Middle frontal gyrus (tissue), 1 donor: ENCODE measurements at regions not wholly inside any gene's neighbourhood (a gene's known extent, or its start where the extent isn't known, plus 50 kb on each side); places are given as distances from the start of the nearest gene placed in this dataset.
"Not testable (repeated sequence)": the region's sequence is repeated elsewhere in the genome, so short reads cannot be mapped to it uniquely, and the experiment has no call there.

ENCODE experiments used
- DNase-seq: peaks from one replicate; pipeline ENCODE4 v3.0.0-alpha.2; 2015; ENCODE audit warnings: low spot score; ENCODE audit errors: extremely low spot score

DNA sequence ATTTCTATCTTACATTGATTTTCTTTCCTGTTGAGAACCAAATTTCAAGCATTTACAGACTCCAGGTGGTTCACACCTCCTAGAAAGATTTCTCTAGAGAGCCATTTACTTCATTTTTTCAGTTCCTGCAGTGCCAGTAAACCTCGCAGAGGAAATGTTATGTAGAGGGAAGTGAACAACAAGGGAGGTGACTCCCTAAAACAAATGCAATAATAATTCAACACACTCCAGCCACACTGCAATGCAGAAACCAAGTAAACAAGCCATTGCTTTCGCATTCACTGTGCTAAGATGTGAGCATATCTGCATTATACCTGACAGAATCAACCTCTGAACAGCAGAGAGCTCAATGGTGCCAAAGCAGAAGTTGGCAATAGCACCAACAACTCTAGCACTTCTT, 215.1 kb downstream of the RBM26 start:
- DNase-seq = no peak

DNA sequence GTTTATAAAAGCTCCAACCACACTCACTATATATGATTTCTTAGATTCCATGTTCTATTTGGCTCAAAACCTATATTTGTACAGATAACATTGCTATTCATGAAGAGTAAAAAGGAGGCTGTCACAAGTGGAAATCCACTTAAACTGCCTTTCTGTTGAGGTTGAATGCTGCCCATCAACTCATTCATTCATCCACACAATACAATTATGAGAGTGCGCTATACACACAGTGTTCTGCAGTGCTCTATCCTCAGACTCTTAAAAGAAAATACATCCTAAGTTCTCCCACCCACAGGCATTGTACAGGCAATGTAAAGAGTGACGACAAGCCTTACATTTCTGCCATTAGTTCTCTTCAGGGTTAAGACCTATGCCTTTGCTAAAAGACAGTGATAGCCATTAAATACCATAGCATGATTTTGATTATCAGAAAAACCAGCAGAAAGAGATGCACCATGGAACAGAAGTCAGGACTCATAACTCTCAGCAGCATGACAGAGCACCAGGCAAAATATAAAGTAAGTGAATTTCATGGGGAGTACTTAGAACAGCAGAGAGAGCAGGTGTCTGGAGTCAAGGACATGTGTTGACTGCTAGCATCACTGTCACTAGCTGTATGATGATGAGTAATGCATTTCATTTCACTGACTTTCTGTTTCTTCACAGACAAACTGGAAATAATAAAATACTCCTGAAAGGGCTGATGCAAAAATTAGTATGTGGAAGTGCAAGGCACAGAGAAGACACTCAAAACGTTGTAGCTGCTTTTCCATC, 218.0 kb downstream of the RBM26 start:
- DNase-seq = no peak

DNA sequence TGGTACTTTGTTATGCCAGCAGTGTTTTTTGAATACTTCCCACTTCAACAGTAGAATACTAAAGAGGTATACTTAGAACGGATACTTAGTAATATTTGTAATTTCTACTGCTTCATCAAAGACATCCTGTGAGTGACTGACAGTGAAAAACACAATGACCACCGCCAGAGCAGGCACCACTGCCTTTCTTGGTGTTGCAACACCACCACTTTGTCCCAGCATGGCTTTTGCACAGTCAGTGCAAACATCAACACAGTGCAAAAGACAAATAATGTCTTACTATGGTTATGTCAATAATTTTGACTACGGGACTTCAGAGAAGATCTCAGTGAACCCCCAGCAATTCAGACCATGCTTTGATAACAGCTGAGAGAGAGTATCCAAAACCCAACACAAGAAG, 220.5 kb downstream of the RBM26 start:
- no peak for DNase-seq

DNA sequence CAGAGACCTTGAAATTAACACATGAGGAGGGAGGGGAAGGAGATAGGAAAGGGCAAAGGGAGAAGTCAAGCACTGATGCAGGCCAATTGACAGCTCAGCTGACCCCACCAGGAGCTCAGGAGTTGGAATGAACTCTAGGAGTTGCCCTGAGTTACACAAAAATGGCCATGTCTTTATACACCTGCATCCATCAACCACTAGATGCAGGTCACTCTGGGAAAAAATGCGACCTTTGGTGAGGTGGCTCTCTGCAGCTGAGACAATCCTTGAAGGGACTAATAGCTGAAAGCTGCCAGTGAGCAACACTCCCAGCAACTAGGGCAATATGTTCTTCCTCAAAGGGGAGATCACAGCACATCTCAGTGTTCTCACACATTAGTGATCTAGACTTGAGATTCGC, 222.8 kb downstream of the RBM26 start:
- no peak for DNase-seq

DNA sequence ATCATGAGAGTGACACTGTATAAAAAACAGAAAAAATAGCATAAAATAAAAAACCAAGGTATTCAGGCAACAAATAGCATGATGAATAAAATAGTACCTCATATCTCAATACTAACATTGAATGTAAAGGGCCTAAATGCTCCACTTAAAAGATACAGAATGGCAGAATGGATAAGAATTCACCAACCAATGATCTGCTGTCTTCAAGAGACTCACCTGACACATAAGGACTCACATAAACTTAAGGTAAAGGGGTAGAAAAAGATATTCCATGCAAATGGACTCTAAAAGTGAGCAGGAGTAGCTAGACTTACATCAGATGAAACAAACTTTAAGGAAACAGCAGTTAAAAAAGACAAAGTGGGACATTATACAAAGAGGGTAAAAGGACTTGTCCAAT, 232.4 kb downstream of the RBM26 start:
- not testable (repeated sequence) for DNase-seq

DNA sequence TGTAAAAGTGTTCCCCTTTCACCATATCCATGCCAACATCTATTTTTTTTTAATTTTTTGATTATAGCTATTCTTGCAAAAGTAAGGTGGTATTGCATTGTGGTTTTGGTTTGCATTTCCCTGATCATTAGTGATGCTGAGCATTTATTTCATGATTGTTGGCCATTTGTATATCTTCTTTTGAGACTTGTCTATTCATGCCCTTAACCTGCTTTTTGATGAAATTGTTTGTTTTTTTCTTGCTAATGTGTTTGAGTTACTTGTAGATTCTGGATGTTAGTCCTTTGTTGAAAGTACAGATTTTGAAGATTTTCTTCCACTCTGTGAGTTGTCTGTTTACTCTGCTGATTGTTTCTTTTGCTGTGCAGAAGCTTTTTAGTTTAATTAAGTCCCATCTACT, 233.1 kb downstream of the RBM26 start:
- not testable (repeated sequence) for DNase-seq

DNA sequence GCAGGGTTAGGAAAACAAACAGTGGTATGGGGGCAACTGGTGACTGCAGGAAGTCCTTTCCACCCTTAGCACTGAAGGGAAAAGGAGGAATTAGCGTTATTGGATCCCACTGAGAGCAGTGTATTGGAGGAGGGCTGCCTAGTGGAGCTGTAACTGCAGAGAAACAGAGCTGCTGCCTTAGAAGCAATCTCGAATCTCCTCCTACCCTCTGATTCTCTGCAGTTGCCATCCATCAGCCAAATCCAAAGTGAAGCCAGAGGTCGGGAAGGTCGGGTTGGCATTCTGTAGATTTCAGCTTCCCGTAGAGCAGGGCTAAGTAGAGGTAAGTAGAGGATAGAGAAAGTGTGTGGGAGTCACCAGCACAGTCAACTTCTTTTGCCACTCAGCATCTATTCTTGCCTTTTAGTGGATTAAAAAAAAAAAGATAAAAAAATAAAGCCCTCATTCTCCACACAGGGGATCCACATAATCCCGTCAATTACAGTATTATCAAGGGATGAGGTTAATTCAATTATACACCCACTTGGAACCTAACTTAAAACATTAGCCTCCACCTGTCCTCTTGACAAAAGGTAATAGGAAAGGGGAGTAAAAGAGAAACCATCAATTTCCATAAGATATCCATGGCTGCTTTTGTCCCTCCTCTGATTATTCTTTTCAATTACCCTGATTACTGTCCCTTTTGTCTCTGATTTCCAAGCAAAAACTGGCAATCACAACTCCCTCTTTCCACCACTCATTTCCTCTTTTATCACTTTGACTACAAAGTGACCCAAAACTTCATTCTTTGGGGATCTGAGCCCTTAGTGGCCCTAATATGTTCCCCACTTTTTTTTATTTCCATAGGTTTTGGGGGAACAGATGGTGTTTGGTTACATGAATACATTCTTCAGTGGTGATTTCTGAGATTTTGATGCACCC, 234.7 kb downstream of the RBM26 start:
- DNase-seq = no peak

DNA sequence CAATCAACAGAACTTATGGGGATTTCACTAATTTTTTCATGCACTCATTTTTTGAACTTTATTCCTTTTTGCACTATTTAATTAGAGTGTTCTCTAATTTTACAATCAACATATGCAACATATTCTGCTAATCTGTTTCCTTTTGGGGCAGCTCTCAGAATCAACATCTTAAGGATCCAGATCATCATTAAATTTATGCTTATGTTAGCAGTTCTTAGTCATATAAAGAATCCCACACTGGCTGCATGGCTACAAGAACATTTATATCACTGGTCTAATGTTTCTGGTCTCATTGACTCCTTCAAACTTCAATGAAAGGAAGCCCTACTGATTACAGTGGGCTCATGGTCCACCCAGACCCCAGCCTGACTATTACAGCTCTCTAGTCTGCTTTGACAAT, 245.2 kb downstream of the RBM26 start:
- no peak for DNase-seq

DNA sequence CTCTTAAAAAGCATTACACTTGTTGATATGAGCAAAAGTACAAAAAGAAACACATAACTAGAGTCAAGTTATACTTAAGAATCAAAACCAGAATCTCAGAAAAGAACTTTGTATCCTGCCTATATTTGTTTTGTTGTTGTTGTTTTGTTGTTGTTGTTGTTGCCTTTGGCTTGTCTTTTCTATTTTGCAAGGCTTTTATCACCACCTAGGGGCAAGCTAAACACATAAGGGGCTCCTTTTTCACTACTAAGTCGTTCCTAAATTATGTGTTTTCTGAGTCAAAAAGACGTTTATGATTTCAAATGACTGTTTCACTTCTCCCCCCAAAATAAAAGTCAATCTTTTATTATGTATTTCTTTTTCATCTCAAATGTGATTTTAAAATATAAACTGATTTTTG, 250.2 kb downstream of the RBM26 start:
- DNase-seq = no peak

DNA sequence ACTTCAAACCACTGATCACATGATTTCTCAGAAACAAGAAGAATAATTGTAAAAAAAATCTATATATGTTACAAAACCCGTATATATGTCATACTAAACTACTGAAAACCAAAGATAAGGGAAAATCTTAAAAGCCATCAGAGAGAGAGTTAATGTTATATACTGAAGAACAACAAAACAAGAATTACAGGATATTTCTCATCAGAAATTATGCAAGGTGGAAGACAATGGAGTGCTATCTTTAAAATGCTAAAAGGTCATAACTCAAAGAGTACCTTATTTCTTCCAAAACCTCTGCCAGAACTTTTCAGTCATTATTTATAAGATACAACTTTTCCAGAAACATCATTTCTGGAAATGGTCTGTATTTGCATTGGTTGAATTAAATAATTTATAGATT, 256.8 kb downstream of the RBM26 start:
- DNase-seq = no peak

DNA sequence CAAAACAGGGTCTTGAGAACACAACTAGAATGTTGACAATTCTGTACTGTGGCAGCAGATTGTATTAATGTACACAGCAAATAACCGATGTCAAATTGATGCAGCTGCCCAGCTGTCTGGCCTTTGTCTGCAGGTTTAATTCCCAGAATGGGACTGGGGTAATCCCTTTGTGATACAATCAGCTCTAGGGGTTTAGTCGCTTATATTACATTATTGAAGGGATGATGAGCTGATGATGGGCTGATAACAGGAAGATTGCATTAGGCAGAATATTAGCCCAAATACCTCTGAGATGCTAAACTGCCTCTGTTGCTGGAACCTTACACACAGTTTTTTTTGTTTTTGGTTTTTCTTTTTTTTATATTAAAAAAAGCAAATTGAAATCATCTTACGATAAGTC, 265.0 kb downstream of the RBM26 start:
- no peak for DNase-seq

DNA sequence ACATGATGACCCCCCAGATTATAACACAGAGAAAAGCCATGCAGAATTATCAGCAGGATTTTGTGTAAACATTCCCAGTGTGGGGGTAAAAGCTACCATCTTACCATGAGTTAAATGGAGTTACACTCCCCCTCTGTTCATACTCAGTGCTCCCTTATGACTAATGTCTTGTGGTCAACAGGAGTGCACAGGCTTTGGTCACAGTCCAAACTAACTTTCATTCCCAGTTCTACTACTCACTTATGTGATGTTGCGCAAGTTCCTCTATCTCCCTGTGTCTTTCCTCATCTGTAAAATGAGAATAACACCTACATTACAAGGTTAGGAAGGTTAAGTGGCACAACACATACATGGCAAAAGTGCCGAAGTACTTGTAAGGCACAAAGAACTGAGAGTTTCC, 277.9 kb downstream of the RBM26 start:
- DNase-seq = no peak

DNA sequence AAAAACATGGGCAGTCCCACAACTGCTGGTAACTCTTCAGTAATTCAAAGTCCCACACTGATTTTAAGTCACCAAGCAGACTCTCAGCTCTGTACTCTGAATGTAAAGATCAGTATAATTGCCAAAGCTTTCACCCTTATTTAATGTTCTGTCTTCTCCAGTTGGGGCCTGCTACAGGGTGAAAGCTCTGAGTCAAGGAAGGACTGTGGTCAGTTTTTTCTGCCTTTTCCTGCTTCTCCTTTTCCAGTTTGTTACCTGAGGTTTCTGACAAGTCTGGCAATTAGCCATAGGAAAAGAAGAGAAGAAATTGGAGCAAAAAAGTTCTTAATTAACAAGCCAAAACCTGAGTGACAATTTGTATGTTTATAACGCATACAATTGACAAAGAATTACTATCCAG, 279.3 kb downstream of the RBM26 start:
- DNase-seq = no peak

DNA sequence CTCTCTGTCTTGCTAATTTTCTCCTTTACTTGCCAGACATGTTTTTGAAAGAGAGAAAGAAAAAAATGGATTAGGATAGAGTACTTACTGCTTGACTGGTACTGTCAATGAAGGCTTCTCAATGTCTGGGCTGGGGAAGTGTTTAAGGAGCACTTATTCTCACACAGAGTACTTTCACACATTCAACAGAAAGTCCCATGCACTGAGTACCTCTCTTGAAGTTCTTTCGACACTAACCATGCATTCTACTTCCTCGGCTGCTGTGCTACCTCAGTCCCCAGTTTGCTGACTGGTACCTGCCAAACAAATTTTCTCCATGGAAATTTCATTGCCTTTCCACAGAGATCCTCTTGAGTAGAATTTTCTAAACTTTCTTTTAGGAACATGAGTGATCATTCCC, 281.9 kb downstream of the RBM26 start:
- no peak for DNase-seq

DNA sequence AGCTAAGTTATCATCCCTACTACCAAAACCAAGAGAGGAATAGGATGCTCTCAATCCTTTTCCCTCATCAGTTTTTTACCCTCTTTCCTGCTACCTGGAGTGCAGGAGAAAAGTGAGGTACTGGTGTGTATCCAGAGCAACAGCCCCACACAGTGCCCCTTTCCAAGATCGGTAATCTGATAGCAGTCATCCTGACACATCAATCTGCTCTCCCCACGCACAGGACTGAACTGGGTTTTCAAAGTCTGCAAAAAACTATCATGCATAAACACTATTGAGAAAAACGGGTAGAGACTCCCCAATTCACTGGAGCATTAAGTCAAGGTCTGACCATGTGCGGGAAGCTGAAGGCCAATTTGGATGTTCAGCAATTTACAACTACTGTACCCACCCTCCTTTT, 284.8 kb downstream of the RBM26 start:
- no peak for DNase-seq

DNA sequence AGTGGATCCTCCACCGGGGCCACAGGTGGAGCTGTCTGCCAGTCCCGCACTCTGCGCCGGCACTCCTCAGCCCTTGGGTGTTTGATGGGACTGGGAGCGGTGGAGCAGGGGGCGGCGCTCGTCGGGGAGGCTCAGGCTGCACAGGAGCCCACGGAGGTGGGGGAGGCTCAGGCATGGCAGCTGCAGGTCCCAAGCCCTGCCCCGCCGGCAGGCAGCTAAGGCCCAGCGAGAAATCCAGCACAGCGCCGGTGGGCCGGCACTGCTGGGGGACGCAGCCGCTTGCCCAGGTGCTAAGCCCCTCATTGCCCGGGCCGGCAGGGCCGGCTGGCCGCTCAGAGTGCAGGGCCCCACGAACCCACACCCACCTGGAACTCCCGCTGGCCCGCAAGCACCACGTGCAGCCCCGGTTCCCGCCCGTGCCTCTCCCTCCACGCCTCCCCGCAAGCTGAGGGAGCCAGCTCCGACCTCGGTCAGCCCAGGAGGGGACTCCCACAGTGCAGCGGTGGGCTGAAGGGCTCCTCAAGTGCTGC, 286.4 kb downstream of the RBM26 start:
- no peak for DNase-seq

DNA sequence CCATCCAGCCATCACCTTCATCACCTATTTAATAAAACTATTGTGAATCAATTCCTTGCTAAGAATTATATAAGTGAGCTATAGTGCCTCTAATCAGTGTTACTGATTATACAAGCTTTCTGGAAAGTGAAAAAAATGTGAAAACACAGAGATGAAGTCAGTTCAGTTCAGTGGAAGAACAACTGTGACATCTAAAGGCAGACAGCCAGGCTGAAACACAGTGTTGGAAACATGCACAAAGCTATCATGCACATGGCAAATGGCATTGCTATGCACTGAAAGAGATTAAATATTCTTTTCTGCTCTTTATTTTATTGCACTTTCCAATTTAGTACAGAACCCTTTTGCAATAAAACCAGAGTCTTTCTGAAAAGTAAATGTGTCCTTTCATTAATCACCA, 294.0 kb downstream of the RBM26 start:
- DNase-seq = no peak

DNA sequence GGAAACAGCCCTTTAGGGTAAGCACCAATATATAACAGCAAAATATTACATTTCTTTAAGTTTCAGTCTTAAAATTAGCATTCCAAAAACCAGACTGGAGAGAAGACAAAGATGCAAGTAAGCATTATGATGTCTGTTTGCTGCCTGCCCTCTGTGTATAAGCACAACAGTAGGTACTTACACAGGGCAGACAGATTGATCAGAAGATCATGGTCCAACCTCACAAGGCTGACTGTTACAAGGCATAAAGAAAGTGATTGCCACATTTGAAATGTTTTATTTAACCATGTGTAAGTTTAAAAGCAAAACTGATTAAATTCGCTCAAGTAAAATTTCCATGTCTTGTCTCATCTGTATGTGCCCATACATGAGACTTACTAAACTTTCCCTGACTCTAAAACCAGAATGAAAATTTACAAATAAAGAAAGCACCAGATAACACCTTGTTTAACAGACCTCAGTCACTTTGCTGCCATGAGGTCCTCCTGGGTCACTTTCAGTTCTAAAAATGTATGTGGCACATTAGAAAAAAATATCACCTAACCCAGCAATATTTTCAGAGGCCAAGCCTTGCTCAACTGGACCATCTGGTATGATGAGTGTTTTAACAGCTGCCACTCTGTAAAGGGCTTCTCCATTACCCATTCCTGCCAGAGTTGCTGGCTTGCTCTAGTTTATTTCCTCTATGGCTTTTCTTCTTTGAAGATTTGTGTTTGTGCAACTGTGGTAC, 297.0 kb downstream of the RBM26 start:
- no peak for DNase-seq

DNA sequence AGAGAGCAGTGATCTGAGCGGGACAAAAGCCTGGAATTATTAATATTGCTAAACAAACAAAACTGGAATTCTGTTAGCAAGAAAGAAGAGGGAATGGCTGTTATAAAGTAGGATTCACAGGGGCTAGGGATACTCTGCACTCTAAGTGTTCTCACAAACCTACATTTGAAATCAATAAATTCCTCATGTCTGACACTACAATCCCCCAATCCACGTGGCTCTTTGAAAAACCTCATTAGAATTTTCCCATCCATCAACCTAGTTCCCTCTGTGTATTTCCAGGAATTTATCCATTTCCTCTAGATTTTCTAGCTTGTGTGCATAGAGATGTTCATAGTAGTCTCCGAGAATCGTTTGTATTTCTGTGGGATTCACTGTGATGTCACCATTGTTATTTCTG, 307.5 kb downstream of the RBM26 start:
- no peak for DNase-seq

DNA sequence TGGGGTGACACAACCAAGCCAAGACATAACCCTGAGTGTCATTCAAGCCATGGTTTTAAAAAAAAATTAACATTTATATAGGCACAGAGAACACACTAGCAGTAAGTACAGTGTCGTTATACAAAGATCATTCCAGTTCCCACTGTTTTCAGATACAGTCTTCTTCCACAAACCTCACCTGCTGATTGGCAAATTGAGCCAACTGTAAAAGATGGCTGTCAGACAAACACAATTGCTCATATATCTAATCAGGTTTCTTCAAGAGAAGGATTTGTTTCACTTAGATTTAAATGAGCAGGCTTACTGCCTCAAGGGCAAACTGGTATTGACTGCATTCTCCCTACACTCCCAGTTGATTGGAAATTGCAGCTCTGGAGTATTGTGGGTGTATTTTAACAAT, 308.9 kb downstream of the RBM26 start:
- no peak for DNase-seq

DNA sequence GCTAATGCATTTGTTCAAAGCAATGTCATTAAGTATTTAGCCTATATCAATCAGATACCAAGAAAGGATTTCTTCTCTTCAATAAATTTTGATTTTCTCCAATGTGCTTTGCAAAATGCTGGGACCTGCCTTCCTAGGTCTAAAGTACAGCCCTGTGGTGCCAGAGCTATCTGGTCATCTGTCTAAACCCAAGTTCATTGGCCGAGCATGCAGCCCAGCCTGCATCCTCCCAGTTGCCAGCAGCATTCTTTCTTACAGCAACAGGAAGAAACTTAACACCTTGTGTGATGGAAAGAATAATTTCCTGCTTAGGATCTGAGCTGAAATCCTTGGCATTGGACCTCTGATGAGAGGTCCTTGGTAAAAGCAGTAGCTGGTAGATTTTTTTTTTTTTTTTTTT, 310.0 kb downstream of the RBM26 start:
- DNase-seq = no peak
